ENCODE measurements at regions not wholly inside any gene's neighbourhood (a gene's known extent, or its start where the extent isn't known, plus 50 kb on each side); places are given as distances from the start of the nearest gene placed in this dataset.

- no peak for TF ChIP-seq CTCF (optimal IDR thresholded peaks at IDR 0.05 in 1 of 3, IDR thresholded peaks at IDR 0.05 in 1 of 3, conservative IDR thresholded peaks at IDR 0.05 in 1 of 3; ENCODE audit: extremely low read depth in 1 of 3, insufficient read depth in 2 of 3, low read length in 3 of 3)
- no peak for TF ChIP-seq EZH2 (IDR thresholded peaks at IDR 0.05; ENCODE audit: low read length)
Observed at GRCh38 chr6:79763301-79763700, 132.2 kb downstream of the SH3BGRL2 start.

All from keratinocyte (primary cell).